SHP77 treated with DMSO at 0.1 percent for 48 hours (cell line): ENCODE measurements at regions not wholly inside any gene's neighbourhood (a gene's known extent, or its start where the extent isn't known, plus 50 kb on each side); places are given as distances from the start of the nearest gene placed in this dataset.
A peak's percentile ranks its signal among the peaks of the same experiment; 100 is the strongest.

Experiments used
- DNase-seq: peaks from one replicate; lab custom pipeline; 2025; lab: John Stamatoyannopoulos, UW

DNA sequence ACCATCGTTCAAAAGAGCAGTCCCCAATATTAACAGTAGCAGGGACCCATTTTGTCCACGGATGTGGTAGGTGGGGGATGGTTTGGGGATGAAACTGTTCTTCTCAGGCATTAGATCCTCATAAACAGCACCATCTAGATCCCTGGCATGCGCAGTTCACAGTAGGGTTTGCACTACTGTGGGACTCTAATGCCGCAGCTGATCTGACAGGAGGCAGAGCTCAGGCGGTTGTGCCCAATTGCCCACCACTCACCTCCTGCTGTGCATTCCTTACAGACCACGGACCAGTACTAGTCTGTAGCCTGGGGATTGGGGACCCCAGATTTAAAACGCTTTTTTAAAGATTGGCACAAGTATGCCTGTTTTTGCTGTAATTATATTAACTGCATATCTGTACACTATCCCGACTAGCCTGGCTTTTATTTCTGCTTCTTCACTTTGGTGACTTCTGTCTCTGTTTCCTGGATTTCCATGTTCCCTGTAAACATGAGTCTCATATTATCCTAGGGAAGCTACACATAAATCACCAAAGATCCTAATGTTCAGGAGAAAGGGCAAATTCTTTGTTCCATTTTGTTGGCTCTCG is 163.3 kb upstream of the AKR1E2 start:
- no peak for DNase-seq

DNA sequence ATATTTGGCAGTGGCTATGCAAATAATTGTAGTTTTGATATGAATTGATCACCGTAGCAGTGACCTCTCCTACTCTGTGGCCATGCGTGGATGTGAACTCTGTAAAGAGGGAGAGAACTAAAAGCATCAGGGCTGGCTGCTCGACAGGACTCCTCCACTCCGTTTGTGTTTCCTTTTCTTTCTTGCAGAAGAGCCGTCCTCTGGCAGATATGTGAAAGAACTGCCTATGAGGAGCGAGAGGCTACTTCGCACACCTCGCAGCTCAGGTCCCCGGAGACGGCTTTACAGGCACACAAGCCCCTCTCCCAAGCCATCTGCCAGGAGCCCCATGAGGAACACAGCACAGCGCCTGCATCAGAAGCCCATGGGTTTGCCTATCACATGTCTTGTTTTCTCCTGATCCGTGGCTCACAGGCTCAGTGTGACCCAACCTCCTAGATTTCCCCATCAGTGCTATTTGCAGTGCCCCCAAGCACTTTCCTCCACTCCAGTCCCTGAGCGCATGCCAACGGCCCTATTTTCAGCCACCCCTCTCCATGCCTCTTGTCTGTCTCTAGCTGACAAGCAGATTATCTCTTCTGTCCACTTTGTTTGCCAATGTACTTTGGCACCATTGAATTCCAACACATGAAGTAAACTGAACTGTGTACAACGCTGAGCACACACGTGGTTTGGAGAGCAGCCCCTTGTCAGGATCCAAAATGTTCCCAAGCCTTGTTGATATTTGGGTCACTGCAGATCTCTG is 164.3 kb upstream of the AKR1E2 start:
- no peak for DNase-seq

DNA sequence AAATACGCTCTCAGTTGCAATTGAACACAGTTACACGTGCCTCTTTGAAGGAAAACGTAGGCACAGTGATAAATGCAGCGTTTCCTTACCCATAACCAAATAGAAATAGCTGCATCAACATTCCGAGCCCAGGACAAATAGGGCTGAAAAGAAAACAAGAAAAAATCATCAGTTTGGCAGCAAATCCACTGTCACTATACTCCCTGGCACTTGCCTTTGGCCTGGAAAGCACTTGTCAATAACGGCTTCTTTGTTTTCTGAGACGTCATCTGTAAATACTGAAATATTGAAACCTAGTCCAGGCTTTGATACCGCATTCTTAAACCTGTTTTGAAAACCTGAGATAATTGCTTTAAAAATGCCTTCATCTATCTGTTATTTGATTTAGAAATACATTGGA is 167.2 kb upstream of the AKR1E2 start:
- no peak for DNase-seq

DNA sequence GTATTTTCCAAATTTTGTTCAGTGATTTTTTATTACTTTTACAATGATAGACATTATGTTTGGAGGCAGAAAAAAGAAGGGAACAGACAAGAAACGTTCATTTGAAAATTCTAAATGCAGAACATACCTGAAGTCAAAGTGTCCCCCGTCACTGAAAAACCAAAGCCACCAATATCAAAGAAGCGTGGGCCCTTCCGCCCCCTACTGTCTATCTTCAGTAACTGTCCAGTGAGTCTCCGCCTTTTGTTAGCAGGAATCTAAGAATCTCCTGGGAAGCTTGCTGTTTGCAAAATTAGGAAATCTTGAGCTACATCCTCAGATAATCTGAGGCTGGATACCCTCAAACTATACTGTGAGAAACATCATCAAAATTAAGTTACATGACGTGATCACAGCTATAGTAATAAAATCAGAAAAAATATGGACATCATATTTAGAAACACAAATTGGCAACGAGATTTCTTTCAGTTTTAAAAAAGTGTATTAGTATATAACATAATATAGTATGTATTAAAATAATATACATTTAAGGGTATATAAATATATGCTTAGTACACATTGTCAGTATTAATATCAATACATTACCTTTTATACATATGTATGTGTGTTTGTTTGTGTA is 169.3 kb upstream of the AKR1E2 start:
- peak; percentile 21 for DNase-seq

DNA sequence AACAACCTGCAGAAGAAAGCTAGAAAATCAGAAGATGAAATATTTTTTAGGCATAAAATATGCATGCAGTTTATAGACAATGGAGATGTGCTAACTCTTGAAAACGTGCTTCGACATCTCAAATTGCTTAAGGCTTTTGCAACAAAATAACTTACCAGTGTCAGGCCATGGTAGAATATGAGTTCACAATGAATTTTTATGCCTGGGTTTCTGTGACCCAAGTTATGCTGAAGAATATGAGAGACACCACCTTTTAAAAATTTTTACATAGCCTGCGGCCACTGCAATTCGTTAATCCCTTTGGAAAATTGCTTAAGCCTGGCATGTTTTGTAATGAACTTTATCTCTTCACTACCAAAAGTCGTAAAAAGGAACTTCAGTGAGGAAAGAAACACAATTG is 170.1 kb upstream of the AKR1E2 start:
- DNase-seq, result no peak

DNA sequence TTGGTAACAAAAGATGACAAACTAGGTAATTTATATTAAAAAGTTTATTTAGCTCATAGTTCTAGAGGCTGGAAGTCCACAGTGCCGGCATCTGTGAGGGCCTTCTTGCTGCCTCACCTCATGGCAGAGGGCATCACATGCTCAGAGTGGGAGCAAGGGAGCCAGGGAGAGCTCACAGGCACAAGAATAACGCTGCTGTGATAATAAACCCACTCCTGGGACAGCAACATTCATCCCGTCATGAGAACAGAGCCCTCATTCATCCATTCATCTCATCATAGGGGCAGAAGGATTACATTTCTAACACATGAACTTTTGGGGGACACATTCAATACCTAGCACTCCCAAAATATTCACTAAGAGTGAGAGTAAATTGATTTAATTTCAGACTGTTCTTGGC is 170.6 kb upstream of the AKR1E2 start:
- DNase-seq, result no peak

DNA sequence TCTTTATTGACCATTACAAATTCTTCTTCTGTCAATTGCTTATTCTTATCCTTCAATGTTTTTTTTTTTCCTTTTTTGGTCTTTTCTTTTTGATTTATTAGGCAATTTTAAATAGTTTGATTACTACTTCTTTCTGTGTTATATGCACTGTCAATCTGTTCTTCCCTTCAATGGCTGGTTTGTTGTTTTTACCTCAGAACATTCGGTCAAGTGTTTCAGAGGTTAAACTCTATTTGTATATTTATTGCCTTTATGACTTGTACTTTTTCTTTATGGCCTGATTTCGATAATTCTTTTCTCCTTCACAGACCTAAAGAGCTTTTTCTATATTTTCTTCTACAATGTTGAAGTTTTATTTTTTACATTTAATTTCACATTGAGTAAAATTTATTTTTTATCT is 171.5 kb upstream of the AKR1E2 start:
- no peak for DNase-seq

DNA sequence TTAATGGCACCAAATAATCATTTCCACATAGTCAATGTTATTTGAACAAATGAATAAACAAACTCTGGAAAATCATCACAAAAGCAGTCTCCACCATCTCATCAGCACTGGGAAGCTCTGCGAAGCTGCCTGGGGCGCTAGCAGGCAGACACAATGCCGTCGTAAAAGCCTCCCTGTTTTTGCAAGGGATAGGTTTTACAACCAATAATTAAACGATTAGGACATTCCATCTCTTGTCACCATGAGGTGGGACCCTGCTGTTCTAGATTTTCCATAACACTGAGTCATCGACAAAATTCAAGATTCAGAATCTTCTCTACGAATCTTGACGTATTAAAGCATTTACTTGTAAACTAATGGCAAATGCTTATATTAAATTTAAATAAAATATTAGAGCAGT is 172.8 kb upstream of the AKR1E2 start:
- no peak for DNase-seq

DNA sequence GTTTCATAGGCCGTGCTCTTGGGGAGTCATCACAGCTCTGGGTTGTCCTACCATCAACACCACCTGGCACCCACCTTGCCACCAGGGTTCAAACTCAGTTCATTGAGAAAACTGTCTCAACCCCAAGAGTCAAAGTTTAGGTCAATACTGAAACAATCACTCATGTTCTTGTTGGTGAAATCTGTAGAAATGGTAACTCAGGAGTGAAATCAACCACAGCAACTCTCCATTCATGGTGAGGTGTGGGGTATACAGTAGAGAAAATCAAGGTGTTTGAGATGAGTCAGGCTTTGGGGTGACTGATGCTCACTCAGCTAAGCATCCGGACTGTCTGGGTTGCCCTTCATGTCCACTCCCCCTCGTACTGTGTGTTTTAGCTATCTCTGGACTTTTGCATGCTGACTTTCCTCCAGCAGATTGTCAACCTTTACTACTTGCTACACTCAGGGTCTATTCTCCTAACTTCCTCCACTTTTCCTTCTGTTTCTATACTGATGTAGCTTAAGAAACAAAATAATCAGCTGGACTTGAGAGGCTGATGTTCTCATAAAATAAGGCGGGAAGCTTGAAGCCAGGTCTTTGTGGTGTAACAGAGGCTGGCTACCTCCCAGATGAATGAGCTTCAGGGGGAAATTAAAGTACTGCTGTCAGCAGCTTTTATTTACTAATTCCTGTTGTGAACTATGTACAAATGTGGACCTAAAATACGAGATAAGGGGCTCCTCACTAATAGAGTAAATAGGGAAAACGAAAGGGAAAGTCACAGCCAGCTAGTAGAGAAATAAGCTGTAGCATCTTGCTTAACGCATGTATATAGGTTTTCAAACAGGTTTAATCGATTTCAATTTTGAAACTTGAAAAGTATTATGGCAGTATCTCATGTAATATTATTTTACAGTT is 173.6 kb upstream of the AKR1E2 start:
- no peak for DNase-seq

DNA sequence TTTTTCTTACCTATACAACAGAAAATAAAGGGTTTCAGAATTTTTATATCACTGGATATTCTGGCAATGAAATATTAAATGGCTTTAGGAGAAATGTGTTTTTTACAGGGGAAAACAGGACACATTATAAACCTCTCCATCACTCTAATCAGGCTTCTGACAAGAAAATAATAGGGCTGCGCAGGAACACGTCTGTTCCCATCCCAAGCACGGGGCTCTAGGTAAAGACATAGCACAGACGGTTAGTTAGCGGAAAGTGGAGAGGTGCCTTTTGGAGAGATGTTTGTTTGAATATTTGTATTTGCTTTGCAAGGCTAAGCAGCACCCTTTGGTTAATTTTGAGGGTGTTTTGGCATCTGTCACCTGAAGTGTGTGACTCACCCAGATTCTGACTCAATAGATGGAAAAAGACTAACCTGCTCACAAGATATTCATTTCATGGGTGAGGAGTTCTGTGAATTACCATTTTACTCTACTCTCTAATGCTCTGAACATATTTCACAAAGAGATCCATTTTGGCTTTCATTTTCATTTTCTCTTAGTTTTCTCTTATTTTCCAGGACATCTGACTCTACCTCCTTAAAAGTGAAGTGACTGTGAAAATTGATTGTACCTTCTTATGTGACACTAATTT is 174.5 kb upstream of the AKR1E2 start:
- no peak for DNase-seq

DNA sequence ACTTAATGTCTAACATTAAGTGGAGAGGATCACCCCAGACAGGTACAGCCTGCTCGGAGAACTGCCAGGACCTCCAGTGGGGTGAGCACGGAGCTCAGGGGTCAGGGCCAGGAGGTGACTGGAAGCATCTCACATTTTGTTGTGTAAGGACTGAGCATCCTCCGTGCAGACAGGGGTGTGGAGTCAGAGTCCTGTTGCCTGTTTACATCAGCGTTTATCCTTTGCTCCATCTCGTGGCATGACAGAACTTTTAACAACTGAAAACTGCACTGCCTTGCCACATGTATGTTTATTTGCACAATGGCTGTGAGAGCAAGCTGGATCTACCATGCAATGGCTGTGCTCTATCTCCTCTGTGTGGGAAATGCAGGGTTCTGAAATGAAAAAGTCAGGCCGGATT is 175.4 kb upstream of the AKR1E2 start:
- no peak for DNase-seq

DNA sequence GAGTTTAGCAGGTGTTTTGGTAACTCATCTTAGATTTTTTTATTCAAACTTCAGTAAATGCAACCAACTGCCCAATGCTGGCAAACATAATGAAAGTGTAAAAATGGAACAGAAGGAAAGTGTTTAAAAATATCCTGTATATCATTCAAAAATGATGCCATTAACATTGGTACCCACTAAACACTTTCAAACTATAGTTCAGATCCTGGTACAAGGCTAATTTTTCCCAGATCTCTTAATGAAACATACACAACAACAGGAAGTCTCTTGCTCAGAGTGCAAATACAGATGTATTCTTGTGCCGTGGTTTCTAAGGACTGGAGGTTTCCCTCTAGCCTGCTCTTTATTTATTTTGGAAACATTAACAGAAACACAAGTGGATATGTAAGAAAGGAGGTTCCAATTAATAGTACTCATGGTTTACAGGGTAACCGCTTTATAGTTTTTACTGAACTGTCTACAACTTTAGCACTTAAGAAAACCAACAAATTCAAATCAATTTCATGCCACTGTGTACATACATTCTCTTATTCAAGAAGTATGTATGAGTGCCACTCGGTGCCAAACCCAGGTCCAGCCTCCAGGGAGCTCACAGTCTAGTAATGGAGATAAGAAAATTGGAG is 176.0 kb upstream of the AKR1E2 start:
- no peak for DNase-seq

DNA sequence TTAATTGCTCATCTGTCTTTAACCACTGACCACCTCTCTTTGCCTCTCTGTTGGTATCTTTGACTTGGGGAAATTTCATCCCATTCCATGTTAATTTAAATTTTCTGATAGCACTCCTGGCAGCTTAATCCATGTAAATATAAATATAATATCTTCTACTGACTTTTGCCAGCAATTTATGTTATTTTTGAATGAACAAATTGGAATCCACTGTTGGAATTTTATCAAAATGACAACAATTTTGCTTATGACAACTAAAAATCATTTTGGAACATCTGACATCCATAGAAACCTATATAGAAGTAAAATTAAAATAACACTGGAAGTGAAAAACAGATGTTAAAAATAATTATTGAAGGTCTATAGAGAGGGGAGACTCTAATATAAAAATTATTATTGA is 176.5 kb upstream of the AKR1E2 start:
- no peak for DNase-seq

DNA sequence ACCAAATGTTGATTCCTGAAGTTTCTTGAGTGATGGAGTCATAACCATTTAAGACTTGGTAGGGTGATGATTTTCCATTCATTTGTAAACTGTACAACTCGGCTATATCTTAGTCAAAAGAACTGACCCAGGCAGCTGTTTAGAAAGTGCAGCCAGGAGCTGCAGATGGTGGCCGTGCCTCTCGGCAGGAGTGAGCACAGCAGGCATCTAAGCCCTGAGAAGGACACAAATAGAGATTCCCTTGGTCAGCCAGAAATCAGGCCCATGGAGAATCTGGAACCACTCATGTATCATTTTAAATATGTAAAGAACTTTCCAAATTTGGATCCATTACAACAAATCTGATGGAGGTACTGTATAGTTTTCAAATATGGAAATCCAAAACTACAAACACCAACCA is 177.0 kb upstream of the AKR1E2 start:
- no peak for DNase-seq

DNA sequence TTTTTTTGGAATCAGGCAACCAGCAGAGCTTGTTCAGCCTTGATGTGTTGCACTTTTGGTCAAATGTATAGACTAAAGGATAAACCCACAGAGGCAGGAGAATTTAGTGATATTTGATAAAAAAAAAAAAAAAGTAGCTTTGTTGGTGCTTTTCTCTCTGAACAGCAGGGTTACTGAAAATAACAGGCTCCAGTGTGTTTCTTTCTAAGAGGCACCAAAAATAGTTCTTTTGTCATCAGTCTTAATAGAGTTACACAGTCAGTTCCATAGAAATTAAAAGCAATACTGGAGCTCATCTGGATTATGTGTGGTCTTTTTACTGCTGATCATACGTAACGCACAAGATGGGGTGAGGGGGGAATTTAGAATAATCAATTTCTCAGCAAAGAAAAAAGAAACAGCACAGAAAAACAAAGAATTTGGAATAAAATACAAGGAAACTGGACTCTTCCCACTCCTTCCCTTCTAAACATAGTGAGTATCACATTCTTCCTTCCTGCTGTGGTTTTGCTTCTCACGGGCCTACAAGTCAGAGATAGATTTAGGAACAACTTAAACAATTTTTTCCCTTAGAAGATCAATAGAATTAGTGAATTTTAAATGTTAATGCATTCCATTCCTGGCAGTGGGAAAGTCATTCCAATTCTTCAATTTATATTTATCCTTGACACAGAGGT is 178.8 kb upstream of the AKR1E2 start:
- no peak for DNase-seq

DNA sequence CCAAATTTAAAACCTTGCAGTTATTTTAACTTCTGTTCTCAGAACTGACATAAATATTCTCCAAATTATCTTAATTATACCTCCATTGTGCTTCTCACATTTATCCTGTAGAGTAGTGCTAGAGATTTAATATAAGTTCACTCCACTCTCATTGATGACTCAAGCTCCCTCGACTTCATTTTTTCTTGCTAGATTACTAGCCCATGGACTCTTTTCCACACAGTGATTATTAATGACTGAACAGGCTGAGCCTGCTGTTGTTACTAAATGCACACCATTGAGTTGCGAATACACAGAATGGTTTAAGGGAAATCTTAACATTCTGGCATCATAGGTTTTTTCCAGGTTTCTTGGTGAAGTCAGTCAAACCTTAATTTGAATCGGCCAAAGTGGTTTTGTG is 179.5 kb upstream of the AKR1E2 start:
- no peak for DNase-seq

DNA sequence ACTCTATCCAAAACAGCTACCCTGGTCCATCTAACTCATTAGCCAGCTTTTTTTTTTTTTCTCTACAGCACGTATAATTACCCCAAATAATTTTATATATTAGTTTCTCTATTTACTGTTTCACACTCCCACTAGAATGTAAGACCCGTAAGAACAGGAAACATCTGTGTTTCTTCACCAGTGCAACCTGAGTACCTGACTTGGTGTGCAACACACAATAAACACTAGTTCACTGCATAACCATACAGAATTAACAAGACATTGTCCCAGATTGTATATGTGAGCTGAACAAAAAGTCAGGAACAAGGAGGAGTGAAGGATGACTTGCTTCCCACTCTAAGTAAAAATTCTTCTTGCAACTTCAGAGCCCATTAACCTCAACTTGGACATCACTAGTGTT is 180.2 kb upstream of the AKR1E2 start:
- no peak for DNase-seq

DNA sequence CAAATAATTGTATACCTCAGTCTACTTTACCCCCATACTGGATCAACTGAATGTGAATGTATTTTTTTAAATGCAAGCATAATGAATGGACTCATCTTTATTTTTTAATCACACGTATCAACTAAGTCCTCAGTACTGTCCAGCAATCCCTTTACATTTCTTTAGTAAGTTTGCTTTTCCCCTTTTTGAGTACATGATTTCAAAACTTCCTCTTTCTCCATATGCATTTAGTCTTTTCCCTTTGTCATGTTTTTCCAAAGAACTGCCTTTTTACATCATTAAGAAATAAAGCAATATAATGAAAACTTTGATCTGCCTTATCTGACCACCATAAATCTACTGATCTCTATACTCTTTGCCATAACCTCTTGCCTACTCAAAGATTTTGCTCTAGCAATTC is 182.5 kb upstream of the AKR1E2 start:
- no peak for DNase-seq

DNA sequence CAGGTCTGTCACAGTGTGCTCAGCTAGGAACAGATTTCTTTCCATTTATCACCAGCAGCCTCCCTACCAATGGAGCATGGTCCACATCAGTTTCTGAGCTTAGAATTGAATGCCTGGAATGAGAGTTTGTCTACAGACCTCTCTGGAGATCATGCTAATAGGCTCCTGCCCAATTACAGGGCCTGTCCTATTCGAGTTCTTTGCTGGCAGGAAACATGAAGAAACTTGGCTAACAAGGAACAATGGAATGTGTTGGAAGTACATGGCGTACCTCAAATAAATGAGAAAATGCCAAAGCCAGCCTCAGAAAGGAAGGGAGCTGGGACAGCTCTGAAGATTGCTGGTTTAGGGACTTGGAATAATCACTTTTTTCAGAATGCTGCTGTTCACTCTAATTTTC is 186.0 kb upstream of the AKR1E2 start:
- DNase-seq, result no peak

DNA sequence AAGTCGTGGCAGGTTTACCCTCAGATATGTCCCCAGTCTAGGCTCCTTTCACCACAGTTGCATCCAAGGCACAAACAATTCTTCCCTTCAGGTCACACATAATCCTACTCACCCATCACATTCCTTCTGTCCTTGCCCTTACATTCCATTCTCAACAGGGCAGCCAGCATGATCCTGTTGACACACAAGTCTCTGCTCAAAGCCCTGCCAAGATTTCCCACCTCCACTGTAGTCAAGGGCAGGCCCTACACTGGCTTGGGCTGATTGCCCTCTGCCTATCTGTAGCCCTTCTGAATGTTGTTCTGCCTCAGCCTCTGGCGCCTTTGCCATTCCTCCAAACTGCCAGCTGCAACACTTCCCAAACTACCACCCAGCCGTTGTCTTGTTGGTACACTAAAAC is 187.9 kb upstream of the AKR1E2 start:
- no peak for DNase-seq

DNA sequence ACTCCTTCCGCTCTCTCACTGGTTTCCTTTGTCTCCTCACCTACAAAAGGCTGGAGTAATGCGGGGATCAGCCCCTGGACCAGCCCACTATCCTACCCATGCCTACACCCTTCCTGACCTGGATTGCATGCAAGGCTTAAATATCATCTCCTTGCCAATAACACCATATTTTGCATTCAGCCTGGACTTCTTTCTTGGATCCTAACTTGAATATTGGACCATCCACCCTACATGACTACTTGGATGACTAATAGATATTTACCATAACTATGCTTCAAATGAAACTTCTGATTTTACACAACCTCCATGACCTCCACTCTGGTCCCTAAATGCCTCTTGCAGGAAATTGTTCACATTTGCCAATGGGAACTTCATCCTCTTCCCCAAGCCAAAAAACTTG is 188.3 kb upstream of the AKR1E2 start:
- no peak for DNase-seq
